ENCODE measurements at regions not wholly inside any gene's neighbourhood (a gene's known extent, or its start where the extent isn't known, plus 50 kb on each side); places are given as distances from the start of the nearest gene placed in this dataset.

- TF ChIP-seq CHD7 (IDR thresholded peaks at IDR 0.05; ENCODE audit: insufficient replicate concordance, low read length) = no peak
Observed at GRCh38 chr2:240372101-240372500, 63.4 kb upstream of the GPC1 start (continued).

Measured in H1 (cell line).